Breast epithelium (tissue), 4 donors: ENCODE measurements at regions not wholly inside any gene's neighbourhood (a gene's known extent, or its start where the extent isn't known, plus 50 kb on each side); places are given as distances from the start of the nearest gene placed in this dataset.

Experiments
- DNase-seq, 2 donors: peaks; one replicate each; pipeline ENCODE4 v3.0.0-alpha.2; 2019; ENCODE audit warnings: low spot score in 2 of 2
- H3K27ac ChIP-seq, 2 donors: fragments of 200-600 bp; sonication (generic) in 1 of 2; one replicate each; pipeline ENCODE4 v1.5.1; 2016 to 2019; ENCODE audit warnings: mild to moderate bottlenecking in 1 of 2
- H3K27me3 ChIP-seq, 2 donors: fragments of 200-600 bp; sonication (generic) in 1 of 2; one replicate each; pipeline versions ENCODE4 v1.5.1 to v1.6.0; 2017 to 2019; ENCODE audit warnings: control low read depth in 1 of 2, mild to moderate bottlenecking in 1 of 2
- H3K36me3 ChIP-seq: fragments of 200-600 bp; one replicate; pipeline ENCODE4 v1.5.1; 2019
- H3K4me1 ChIP-seq, 2 donors: fragments of 200-600 bp; sonication (generic); one replicate each; pipeline ENCODE4 v1.5.1; 2016 to 2019; ENCODE audit warnings: control low read depth in 1 of 2
- H3K4me3 ChIP-seq, 3 donors: fragments of 200-600 bp; sonication (generic); 1 replicate in 2 of 3; 2 replicates in 1 of 3; pipeline ENCODE4 v1.5.1; 2016 to 2019; ENCODE audit warnings: mild to moderate bottlenecking in 3 of 3, moderate library complexity in 2 of 3
- H3K9me3 ChIP-seq, 2 donors: fragments of 200-600 bp; sonication (generic) in 1 of 2; one replicate each; pipeline ENCODE4 v1.5.1; 2016 to 2019; ENCODE audit warnings: control low read depth in 1 of 2
- POLR2A ChIP-seq: fragments of 450-650 bp; IDR thresholded peaks from one replicate; pipeline ENCODE4 v1.6.1; 2016; ENCODE audit warnings: antibody characterized with exemption, mild to moderate bottlenecking, moderate library complexity
- POLR2AphosphoS5 ChIP-seq, 3 donors: sonication (generic); formaldehyde crosslinking; IDR thresholded peaks; one replicate each; pipeline ENCODE4 v1.6.1; 2017; ENCODE audit warnings: antibody characterized with exemption in 3 of 3
- intact Hi-C: fragments of 100-400 bp; cut with DNase I; formaldehyde crosslinking; loops from one replicate; pipeline ENCODE4 v1.15.1; 2023; ENCODE audit warnings: low total_unique reads
- TF ChIP-seq, protein P1 (sequence below), 3 donors: fragments of 450-650 bp; IDR thresholded peaks; one replicate each; pipeline ENCODE4 v1.5.1; 2016 to 2017; ENCODE audit warnings: antibody characterized with exemption in 3 of 3, mild to moderate bottlenecking in 3 of 3, moderate library complexity in 3 of 3

GRCh38 chr4:141540643-141541042, 95.7 kb upstream of the IL15 start:
- no peaks in the 10 kb centered on the region for H3K27me3 ChIP-seq
- intact Hi-C loops, result no loop called here
- H3K4me3 ChIP-seq, result no peak overlapping the region
- TF ChIP-seq, protein P1, sequence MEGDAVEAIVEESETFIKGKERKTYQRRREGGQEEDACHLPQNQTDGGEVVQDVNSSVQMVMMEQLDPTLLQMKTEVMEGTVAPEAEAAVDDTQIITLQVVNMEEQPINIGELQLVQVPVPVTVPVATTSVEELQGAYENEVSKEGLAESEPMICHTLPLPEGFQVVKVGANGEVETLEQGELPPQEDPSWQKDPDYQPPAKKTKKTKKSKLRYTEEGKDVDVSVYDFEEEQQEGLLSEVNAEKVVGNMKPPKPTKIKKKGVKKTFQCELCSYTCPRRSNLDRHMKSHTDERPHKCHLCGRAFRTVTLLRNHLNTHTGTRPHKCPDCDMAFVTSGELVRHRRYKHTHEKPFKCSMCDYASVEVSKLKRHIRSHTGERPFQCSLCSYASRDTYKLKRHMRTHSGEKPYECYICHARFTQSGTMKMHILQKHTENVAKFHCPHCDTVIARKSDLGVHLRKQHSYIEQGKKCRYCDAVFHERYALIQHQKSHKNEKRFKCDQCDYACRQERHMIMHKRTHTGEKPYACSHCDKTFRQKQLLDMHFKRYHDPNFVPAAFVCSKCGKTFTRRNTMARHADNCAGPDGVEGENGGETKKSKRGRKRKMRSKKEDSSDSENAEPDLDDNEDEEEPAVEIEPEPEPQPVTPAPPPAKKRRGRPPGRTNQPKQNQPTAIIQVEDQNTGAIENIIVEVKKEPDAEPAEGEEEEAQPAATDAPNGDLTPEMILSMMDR (IDR thresholded peaks at IDR 0.05), result no peak
- no peak for TF ChIP-seq POLR2A
- TF ChIP-seq POLR2AphosphoS5 (IDR thresholded peaks at IDR 0.05), result no peak
- no peak overlapping the region for H3K27ac ChIP-seq
- no peaks in the 10 kb centered on the region for H3K4me1 ChIP-seq
- peaks cover 0 to 25% of the 10 kb centered on the region in 2 donors for H3K9me3 ChIP-seq
- no peaks in the 10 kb centered on the region for H3K36me3 ChIP-seq
- no peak for DNase-seq

- no peak overlapping the region for H3K27ac ChIP-seq
- no peak overlapping the region for H3K4me3 ChIP-seq
- intact Hi-C loops, result no loop called here
- H3K36me3 ChIP-seq, result no peaks in the 10 kb centered on the region
- H3K9me3 ChIP-seq, result peaks cover 0 to 23% of the 10 kb centered on the region in 2 donors
- H3K27me3 ChIP-seq, result no peaks in the 10 kb centered on the region
- H3K4me1 ChIP-seq, result no peaks in the 10 kb centered on the region
- TF ChIP-seq, protein P1 (IDR thresholded peaks at IDR 0.05), result no peak
- TF ChIP-seq POLR2A (no peak), POLR2AphosphoS5 (IDR thresholded peaks at IDR 0.05) (no peak)
- no peak for DNase-seq
Measured at GRCh38 chr4:141541851-141542250, 94.5 kb upstream of the IL15 start.

DNA sequence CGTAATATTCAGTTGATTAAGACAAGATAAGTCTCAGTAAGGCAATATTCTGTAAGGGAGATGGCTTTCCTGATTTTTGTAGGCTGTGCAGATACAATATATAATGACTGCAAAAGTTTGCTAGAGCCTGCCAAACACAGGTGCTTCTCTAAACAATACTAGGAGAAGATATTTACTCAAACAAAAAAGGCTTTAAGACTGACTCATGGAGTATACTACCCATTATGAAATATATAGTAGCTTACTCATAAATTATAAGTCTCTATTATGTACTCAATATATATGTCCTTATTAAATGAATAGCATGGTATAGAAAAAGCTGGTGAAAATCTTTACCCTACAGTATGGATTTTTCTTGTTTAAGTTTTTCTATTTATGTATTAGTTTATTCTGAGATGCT, 93.2 kb upstream of the IL15 start:
- intact Hi-C loops, result no loop called here
- Histone ChIP-seq H3K4me1 (no peaks in the 10 kb centered on the region), H3K27ac (no peak overlapping the region), H3K9me3 (peaks cover 0 to 10% of the 10 kb centered on the region in 2 donors), H3K27me3 (no peaks in the 10 kb centered on the region), H3K4me3 (no peak overlapping the region), H3K36me3 (no peaks in the 10 kb centered on the region)
- no peak for DNase-seq
- TF ChIP-seq, protein P1 (IDR thresholded peaks at IDR 0.05), result no peak
- TF ChIP-seq POLR2AphosphoS5 (IDR thresholded peaks at IDR 0.05) (no peak), POLR2A (no peak)

- H3K27me3 ChIP-seq, result no peaks in the 10 kb centered on the region
- no peaks in the 10 kb centered on the region for H3K36me3 ChIP-seq
- H3K9me3 ChIP-seq, result peaks cover 0 to 4% of the 10 kb centered on the region in 2 donors
- no peak overlapping the region for H3K4me3 ChIP-seq
- TF ChIP-seq, protein P1 (IDR thresholded peaks at IDR 0.05), result no peak
- TF ChIP-seq POLR2AphosphoS5 (IDR thresholded peaks at IDR 0.05), result no peak
- TF ChIP-seq POLR2A, result no peak
- H3K27ac ChIP-seq, result no peak overlapping the region
- no peak for DNase-seq
- intact Hi-C loops, result no loop called here
- H3K4me1 ChIP-seq, result no peaks in the 10 kb centered on the region
Measured at GRCh38 chr4:141543706-141544105, 92.7 kb upstream of the IL15 start.

DNA sequence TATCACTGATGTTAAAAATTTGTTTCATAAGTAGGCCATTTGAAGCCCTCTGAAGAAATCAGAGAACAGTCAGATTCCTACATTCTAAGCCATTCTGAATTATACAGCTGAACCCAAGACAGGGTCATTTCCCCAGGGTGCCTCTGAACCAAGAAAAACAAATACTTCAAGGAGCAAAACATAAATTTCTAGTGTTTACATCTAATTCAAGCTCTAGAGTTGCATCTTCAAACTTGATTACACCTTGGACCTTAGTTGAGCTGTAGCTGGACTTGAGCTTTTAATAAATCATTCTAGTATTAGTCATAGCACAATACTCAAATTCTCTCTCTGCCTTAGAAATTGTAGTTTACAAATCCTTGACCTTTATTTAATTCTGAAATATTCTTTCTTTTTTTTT, 87.6 kb upstream of the IL15 start:
- DNase-seq, result no peak
- Histone ChIP-seq H3K4me1 (no peaks in the 10 kb centered on the region), H3K36me3 (no peaks in the 10 kb centered on the region), H3K4me3 (no peak overlapping the region), H3K9me3 (no peaks in the 10 kb centered on the region), H3K27ac (no peak overlapping the region), H3K27me3 (no peaks in the 10 kb centered on the region)
- intact Hi-C loops, result no loop called here
- TF ChIP-seq POLR2A (no peak), POLR2AphosphoS5 (IDR thresholded peaks at IDR 0.05) (no peak)
- TF ChIP-seq, protein P1 (IDR thresholded peaks at IDR 0.05), result no peak
